ENCODE measurements at regions not wholly inside any gene's neighbourhood (a gene's known extent, or its start where the extent isn't known, plus 50 kb on each side); places are given as distances from the start of the nearest gene placed in this dataset.

- TF ChIP-seq CTCF (conservative IDR thresholded peaks at IDR 0.05) (no peak), ZFX (IDR thresholded peaks at IDR 0.05) (no peak)
Observed at GRCh38 chr14:39873791-39874190, 441.6 kb upstream of the FBXO33 start.

Measured in C4-2B (cell line).